HG02798 (cell line): ENCODE measurements at regions not wholly inside any gene's neighbourhood (a gene's known extent, or its start where the extent isn't known, plus 50 kb on each side); places are given as distances from the start of the nearest gene placed in this dataset.
"Not testable (repeated sequence)": the region's sequence is repeated elsewhere in the genome, so short reads cannot be mapped to it uniquely, and the experiment has no call there.

Source experiments
- ATAC-seq: cut with Tn5 transposase; IDR thresholded peaks from one replicate; pipeline ENCODE4 v1.9.1; 2021; ENCODE audit warnings: mild to moderate bottlenecking; ENCODE audit not compliant: unreplicated experiment, poor library complexity

GRCh38 chr4:177785000-177785399 is 342.8 kb upstream of the AGA start:
- ATAC-seq, result no peak

DNA sequence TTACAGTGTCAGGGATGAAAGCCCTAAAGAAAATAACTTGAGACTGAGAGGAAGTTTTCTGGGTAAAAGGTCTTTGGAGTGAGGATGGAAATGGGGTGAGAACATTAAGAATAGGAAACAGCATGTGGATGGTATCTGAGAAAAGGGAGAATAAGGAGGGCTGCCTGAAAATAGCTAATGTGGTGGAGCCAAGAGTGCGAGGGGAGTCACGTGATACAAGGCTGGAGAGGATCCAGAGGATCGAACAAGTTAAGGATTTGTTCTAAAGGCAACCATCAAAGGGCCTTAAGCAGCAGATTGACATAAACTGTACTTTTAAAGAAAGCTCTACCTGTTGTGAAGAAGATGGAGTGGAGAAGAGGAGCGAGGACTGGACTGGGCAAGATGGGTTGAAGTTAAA is 347.4 kb upstream of the AGA start:
- ATAC-seq, result no peak

GRCh38 chr4:177791188-177791587 is 349.0 kb upstream of the AGA start:
- ATAC-seq, result no peak

DNA sequence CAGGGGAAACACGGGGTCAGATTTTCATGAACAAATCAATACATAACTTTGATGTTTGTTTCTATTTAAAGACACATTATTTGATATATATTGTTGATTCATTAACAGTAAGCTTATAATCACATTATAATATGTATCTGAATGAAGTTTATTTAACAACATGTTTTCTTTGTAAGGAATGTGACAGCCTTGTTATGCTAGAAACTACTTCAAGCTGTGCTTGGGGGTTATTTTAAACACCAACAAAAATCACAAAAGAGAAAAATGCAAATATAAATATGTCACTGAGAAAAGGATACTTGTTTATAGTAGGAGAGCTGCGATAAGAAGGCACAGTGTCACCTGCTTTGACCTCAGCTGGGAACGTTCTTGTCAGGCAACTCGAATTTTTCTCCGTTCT is 354.6 kb upstream of the AGA start:
- no peak for ATAC-seq

GRCh38 chr4:177798161-177798560 is 355.9 kb upstream of the AGA start:
- no peak for ATAC-seq

DNA sequence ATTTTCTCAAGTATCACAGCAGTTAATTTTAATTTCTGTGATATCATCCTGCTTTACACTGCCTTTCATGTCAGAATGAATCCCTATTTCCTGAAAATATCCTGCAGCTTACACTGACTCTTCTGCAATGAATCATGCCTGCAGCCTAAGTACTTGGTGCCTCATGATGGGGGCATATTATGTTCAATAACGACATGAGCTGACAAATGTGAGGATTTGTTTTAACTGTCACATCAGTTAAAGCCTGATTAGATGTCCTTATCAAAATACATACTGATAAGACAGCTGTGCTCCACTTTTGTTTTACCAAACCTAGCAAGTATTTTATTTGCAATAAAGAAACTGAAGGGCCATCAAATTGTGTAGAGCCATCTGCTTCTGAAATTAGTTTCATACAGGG is 359.9 kb upstream of the AGA start:
- no peak for ATAC-seq

GRCh38 chr4:177802661-177803060 is 360.4 kb upstream of the AGA start:
- no peak for ATAC-seq

DNA sequence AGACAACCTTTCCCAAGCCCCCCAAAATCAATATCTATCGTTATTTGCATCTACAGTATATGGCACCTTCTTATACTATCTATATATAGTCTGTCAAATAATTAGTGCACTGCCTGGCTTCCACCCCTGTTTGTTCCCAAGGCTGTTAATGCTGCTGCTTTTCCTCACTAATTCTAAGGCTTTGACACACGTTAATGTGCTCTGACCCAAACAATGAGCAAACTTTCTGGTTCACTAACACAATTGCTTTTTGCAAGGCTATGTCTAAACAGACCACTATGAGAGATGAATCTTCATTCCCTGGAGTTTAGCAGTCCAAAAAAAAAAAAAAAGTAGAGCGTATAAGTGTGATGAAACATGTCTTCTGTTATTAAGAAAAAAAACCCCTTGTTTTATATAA is 360.9 kb upstream of the AGA start:
- ATAC-seq, result no peak

DNA sequence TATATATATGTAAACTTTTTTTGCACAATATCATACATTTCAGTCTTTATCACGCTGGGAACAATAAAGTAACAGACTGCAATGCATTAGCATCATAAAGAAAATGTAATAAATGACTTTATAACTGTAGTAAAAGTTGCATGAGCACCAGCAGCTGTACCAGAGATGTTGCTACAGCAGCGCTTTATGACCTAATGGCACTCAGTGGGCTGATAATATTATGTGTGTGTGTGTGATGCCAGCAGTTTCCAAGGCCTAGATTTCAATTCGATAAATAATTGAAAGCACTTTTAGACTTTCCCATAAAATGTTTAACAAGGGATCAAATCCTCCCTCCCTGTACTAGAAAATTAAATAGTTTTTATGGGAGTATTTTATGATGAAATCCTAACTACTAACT is 367.6 kb upstream of the AGA start:
- no peak for ATAC-seq

- no peak for ATAC-seq
Measured at GRCh38 chr4:177810220-177810619, 368.0 kb upstream of the AGA start.

- ATAC-seq, result not testable (repeated sequence)
Measured at GRCh38 chr4:177818392-177818791, 376.2 kb upstream of the AGA start.

GRCh38 chr4:177826973-177827372 is 384.7 kb upstream of the AGA start:
- no peak for ATAC-seq

- ATAC-seq, result no peak
Measured at GRCh38 chr4:177841258-177841657, 399.0 kb upstream of the AGA start.

GRCh38 chr4:177853229-177853628 is 411.0 kb upstream of the AGA start:
- ATAC-seq, result no peak

GRCh38 chr4:177855507-177856197 is 413.4 kb upstream of the AGA start:
- ATAC-seq, result no peak

GRCh38 chr4:177860171-177860570 is 417.9 kb upstream of the AGA start:
- no peak for ATAC-seq

DNA sequence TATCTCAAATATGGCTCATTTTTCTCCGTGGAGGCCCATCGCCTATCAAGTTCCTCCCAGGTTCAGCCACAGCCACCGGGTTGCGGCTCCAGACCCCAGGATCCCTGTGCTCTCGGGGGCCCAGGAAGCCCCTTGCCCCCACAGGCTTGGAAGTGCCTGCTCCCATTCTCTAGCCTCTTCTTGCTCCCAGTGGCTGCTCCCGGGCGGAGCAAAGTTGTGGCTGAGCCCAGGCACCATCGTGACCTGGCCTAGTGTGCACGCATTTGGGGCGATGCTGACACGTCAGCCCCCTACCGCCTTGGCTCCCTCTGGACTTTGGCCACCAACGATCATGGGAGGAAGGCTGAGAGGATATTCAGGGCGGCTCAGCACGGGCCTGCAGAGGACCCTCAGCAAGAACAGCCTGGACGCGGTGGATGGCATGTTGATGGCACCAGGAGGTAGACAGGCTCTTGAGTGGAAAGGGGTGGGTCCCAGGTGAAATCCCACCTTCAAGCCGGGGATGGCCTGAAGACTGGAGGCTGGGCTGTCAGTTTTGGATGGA is 419.4 kb upstream of the AGA start:
- no peak for ATAC-seq

GRCh38 chr4:177862541-177863176 is 420.4 kb upstream of the AGA start:
- ATAC-seq, result no peak

- no peak for ATAC-seq
Measured at GRCh38 chr4:177879851-177880250, 437.6 kb upstream of the AGA start.

DNA sequence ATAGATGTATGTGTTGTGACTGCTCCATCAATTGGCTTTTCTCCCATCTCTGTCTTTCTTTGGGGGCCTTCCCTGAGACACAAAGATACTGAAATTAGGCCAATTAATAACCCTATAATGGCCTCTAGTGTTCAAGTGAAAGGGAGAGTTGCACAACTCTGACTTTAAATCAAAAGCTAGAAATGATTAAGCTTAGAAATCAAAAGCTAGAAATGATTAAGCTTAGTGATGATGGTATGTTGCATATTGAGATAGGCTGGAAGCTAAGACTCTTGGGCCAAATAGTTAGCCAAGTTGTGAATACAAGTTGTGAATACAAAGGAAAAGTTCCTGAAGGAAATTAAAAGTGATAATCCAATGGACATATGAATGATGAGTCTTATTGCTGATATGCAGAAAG is 452.9 kb upstream of the AGA start:
- no peak for ATAC-seq

DNA sequence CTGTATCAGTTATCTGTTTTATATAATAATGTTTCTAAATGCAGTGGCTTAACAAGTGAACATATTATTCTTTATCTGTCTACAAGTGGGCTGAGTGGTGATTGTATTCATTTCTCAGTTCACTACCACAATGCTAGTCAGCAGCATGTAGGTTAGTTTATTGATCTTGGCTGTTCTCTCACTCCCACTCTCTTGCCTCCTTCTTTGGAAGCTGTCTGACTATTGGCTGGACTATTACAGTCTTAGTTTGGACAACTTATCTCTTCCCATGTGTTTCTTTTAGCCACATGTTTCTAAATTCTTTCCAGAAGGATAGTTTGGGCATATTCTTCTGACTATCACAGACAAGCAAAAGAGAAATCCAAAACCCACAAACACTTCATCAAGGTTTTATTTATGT is 459.5 kb upstream of the AGA start:
- ATAC-seq, result no peak

GRCh38 chr4:177902386-177902785 is 460.1 kb upstream of the AGA start:
- no peak for ATAC-seq
